ENCODE measurements at regions not wholly inside any gene's neighbourhood (a gene's known extent, or its start where the extent isn't known, plus 50 kb on each side); places are given as distances from the start of the nearest gene placed in this dataset.

DNA sequence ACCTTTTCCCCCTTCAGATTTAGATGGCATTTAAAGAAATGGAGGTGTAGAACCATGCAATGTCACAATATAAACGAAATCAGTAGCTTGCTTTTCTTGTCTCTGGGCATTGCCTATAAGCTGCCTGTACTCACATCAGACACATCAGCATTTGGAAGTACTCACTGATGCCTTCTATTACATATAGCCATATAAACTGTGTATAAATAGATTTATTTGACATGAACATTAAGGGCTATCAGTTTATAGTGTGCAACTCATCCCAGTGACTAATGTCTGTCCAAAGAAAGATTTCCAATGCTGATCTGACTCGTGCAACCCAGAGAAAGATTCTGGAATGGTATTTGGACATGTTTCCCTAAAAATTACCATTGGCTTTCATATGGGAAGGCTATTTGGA is 417.9 kb upstream of the MAF start:
- 52% methylated on average over 2 of the region's 2 CpGs for WGBS
- Histone ChIP-seq H3K4me1 (ENCODE audit: insufficient read depth) (no peaks in the 10 kb centered on the region), H3K36me3 (ENCODE audit: insufficient read depth) (no peaks in the 10 kb centered on the region), H3K27ac (ENCODE audit: low read depth) (no peak overlapping the region), H3K4me3 (ENCODE audit: low read depth, low read length) (no peak overlapping the region)
- DNase-seq (ENCODE audit: extremely low spot score), result no peak

DNA sequence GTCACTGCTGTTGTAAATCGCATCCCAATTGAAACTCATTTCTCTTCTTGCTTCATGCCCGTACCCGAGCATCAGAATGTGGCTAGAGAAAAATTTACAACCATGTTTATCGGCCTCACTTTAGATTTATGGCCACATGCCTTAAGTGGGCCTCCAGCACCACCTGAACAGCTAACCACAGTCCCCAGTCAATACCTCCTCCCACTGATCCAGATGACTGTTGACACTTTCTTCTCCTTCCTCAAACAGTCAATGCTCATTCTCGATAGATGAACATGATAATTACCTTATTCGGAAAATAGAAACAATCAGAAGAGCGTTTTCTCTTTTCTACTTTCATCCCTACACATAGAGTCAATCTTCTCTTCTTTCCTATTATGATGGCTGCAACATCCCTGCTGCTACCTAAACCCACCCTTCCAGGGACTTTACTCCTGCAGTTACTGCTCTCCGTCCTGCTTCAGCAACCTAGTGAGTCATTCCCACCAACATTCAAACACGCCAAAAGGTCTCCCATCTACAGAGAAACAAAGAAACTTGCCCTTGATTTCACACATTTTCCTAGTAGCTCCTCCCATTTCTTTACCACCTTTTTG is 416.3 kb upstream of the MAF start:
- WGBS, result 90% methylated on average over 9 of the region's 9 CpGs
- no peak overlapping the region for H3K27ac ChIP-seq (ENCODE audit: low read depth)
- no peak for DNase-seq (ENCODE audit: extremely low spot score)
- no peaks in the 10 kb centered on the region for H3K36me3 ChIP-seq (ENCODE audit: insufficient read depth)
- H3K4me3 ChIP-seq (ENCODE audit: low read depth, low read length), result no peak overlapping the region
- H3K4me1 ChIP-seq (ENCODE audit: insufficient read depth), result no peaks in the 10 kb centered on the region

DNA sequence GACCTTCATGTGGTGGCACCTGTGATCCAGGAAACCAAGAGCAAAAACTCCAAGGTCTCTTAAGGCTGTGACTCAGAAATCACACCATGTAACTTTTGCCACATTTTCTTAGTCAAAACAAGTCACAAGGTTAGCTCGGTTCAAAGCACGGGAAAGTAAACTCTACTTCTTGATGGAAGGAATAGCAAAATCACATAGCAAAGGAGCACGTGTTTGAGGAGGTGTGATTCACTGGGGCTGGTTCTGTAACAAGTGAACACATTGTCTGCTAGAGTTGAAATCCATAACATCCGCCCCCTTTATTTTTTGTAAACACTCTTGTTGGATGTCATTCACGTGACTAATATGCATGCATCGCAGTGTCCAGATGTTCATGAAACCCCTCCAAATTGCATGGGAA is 415.0 kb upstream of the MAF start:
- DNase-seq (ENCODE audit: extremely low spot score), result no peak
- no peaks in the 10 kb centered on the region for H3K4me1 ChIP-seq (ENCODE audit: insufficient read depth)
- H3K36me3 ChIP-seq (ENCODE audit: insufficient read depth), result no peaks in the 10 kb centered on the region
- 75% methylated on average over 6 of the region's 6 CpGs for WGBS
- no peak overlapping the region for H3K4me3 ChIP-seq (ENCODE audit: low read depth, low read length)
- H3K27ac ChIP-seq (ENCODE audit: low read depth), result no peak overlapping the region

DNA sequence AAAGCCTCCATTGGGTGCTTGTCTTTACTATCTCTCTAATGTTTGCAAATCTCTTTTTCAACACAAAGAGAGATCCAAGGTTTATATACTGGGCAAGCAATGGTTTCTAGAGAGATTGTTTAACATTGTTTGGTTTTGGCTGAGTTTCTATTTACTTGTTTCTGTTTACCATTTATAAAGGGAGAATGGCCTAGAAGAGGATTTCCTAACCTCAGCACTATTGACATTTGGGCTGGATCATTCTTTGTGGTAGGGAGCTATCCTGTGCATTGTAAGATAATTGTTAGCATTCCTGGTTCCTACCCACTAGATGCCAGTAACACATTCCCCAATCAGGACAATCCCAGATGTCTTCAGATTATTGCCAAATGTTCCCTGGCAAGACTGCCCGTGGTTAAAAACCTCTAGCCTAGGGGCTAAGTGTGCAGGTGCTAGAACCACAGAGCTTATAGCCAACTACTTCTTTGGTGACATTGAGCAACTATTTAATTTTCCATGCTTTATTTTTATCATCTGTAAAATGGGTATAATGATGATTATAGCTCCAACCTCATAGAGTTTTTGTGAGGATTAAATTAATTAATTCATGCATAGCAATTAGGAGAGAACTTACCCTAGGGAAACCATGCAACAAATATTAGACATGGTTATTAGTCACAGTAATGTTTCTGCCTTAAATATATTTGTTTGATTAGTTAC is 413.9 kb upstream of the MAF start:
- H3K27ac ChIP-seq (ENCODE audit: low read depth), result no peak overlapping the region
- DNase-seq (ENCODE audit: extremely low spot score), result no peak
- 63% methylated on average over 1 of the region's 1 CpG for WGBS
- no peaks in the 10 kb centered on the region for H3K4me1 ChIP-seq (ENCODE audit: insufficient read depth)
- H3K4me3 ChIP-seq (ENCODE audit: low read depth, low read length), result no peak overlapping the region
- no peaks in the 10 kb centered on the region for H3K36me3 ChIP-seq (ENCODE audit: insufficient read depth)

DNA sequence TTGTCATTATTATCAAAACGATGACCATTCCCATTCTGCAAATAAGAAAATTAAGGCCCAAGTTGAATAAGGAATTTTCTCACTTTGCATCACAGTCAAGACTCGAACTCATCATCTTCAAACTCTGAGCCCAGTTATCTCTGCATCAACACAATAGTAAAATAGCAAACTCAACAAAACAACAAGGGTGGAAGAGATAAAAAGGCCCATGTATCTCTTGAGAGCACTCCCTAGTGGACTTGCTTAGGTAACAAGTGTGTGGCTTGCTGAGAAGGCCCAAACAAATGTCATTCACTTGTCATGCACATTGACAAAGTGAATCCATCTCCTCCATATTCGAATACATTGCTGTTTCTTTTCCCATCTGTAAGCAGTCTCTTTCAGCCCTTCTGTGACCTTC is 412.0 kb upstream of the MAF start:
- Histone ChIP-seq H3K27ac (ENCODE audit: low read depth) (no peak overlapping the region), H3K4me1 (ENCODE audit: insufficient read depth) (no peaks in the 10 kb centered on the region), H3K4me3 (ENCODE audit: low read depth, low read length) (no peak overlapping the region), H3K36me3 (ENCODE audit: insufficient read depth) (no peaks in the 10 kb centered on the region)
- WGBS, result 85% methylated on average over 3 of the region's 3 CpGs
- DNase-seq (ENCODE audit: extremely low spot score), result no peak

DNA sequence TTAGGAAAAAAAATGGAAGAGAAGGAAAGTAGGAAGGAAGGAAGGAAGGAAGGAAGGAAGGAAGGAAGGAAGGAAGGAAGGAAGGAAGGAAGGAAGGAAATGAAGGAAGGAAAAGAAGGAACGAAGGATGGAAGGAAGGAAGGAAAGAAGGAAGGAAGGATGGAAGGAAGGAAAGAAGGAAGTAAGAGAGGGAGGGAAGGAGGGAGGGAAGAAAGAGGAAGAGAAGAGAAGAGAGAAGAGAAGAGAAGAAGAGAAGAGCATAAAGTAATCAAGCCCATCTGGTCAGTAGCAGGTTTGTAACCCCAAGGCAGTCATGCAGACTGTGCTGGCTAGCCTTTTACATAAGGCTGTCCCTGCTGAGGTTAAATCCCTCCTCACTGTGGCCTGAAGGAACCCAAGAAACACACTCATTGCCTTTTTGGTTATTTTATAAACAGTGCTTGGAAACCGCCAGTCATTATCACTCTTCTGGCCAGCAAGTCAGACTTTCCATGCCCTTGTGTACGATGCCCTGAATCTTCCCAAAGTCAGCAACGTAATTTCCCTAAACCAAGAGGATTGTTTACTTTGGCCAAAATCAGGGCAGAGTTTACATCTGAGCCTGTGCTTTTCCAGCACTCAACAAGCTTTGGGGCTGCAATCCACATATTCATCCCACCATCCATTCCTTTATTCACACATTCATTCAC is 409.6 kb upstream of the MAF start:
- no peak overlapping the region for H3K4me3 ChIP-seq (ENCODE audit: low read depth, low read length)
- 28% methylated on average over 4 of the region's 4 CpGs for WGBS
- DNase-seq (ENCODE audit: extremely low spot score), result no peak
- no peak overlapping the region for H3K27ac ChIP-seq (ENCODE audit: low read depth)
- no peaks in the 10 kb centered on the region for H3K4me1 ChIP-seq (ENCODE audit: insufficient read depth)
- H3K36me3 ChIP-seq (ENCODE audit: insufficient read depth), result no peaks in the 10 kb centered on the region

DNA sequence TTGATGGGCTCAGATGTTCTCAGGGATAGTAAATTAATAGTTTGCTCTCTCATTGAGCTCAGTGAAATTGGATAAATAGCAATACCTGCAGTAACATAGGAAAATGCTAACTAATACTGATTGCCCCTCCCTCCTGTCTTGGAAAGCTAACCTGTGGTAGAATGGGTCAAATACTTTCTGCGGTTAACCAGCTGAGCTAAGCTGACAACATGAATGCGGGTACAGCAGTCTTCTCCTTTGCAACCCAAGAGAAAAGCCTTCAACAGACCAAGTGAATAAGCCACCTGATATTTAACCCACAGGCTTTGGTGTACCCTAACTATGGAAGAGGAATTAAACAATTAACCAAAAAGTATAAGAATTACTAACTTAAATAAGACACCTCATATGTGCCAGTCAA is 408.3 kb upstream of the MAF start:
- no peak for DNase-seq (ENCODE audit: extremely low spot score)

DNA sequence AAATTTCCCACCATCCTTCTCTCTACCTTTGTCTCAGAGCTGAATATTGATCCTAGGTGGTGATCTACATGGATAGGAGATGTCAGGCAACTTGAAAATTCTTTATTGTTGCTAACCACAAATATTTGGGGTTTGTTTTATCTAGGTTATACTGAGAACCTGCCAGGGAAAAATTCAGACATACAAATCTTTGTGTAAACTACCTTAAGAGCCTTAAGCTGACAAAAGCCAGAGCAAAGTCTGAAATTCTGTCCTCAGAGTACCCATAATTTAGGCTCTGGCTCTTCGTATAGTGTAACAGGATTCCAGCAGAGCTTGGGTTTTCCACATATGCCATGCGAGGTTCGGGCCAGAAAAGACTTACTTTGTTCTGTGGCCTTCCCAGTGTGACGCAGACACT is 406.7 kb upstream of the MAF start:
- WGBS, result 45% methylated on average over 4 of the region's 4 CpGs
- no peak for DNase-seq (ENCODE audit: extremely low spot score)

More for the DNA sequence above, 408.3 kb upstream of the MAF start:
- no peaks in the 10 kb centered on the region for H3K4me1 ChIP-seq (ENCODE audit: insufficient read depth)
- WGBS, result over 99% methylated on average over 2 of the region's 2 CpGs
- H3K4me3 ChIP-seq (ENCODE audit: low read depth, low read length), result no peak overlapping the region
- H3K36me3 ChIP-seq (ENCODE audit: insufficient read depth), result no peaks in the 10 kb centered on the region
- H3K27ac ChIP-seq (ENCODE audit: low read depth), result no peak overlapping the region

DNA sequence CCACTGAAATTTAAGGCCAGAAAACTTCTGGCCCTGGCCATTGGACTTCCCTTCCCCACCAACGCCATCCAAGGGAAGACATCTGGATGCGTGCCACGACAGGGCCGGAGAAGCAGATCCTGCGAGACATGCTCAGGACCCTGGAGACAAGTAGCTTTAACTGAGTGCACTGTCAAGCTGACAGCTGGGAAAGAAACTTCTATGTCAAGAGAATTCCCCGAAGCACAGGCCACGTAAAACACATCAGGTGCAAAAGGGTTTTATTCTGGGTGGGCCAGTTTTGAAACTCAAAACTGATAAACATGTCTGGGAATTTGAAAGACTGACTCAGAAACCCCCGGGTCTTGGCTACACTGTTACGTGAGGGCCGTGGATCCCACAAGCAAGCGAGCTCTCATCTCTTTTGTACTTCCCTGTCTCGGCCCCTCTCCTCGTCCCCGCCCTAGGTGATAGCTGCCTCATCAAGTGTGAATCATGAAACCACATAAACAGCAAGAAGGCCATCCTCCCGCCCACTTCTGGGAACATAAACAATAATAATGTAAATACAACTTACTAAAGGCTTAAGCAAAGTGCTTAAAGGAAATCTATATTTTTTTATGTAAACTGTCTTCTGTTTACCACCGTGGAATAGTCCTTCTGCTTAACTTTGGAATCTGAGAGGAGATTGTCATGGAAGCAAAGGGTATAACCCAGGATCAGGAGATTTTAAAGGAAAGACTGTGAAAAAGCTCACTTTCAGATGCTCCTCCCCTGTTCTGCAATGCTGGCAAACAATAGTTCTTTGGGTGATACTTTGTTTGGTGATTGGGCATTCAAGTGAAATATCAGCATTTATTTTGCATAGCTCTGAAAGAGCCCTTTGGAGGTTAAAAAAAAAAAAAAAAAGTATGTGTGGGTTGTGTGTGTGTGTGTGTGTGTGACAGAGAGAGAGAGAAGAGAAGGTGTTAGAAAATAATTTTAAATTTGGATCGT is 406.0 kb upstream of the MAF start:
- 33% methylated on average over 17 of the region's 17 CpGs for WGBS
- Histone ChIP-seq H3K4me3 (ENCODE audit: low read depth, low read length) (no peak overlapping the region), H3K27ac (ENCODE audit: low read depth) (no peak overlapping the region), H3K4me1 (ENCODE audit: insufficient read depth) (no peaks in the 10 kb centered on the region), H3K36me3 (ENCODE audit: insufficient read depth) (no peaks in the 10 kb centered on the region)
- no peak for DNase-seq (ENCODE audit: extremely low spot score)

More for the DNA sequence above, 406.7 kb upstream of the MAF start:
- no peaks in the 10 kb centered on the region for H3K4me1 ChIP-seq (ENCODE audit: insufficient read depth)
- no peak overlapping the region for H3K27ac ChIP-seq (ENCODE audit: low read depth)
- no peak overlapping the region for H3K4me3 ChIP-seq (ENCODE audit: low read depth, low read length)
- H3K36me3 ChIP-seq (ENCODE audit: insufficient read depth), result no peaks in the 10 kb centered on the region

DNA sequence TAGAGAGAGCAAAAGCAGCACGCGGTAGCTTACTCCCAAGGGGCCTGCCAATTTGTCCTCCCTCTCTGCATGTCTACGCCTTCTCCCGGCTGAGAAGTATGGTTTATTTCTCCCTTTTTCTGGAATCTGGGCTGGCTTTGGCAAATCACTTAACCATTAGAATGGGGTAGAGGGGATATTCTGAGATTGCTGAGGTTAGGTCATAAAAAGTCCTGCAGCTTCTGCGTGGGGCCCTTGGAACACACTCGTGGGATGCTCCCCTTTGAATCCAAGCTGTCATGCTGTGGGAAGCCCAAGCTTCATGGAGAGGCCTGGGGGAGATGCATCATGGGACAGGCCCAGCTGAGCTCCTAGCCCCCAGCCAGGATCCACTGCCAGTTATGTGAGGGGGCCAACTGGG is 403.6 kb upstream of the MAF start:
- WGBS, result 95% methylated on average over 6 of the region's 6 CpGs
- Histone ChIP-seq H3K4me3 (ENCODE audit: low read depth, low read length) (no peak overlapping the region), H3K36me3 (ENCODE audit: insufficient read depth) (no peaks in the 10 kb centered on the region), H3K27ac (ENCODE audit: low read depth) (no peak overlapping the region), H3K4me1 (ENCODE audit: insufficient read depth) (no peaks in the 10 kb centered on the region)
- DNase-seq (ENCODE audit: extremely low spot score), result no peak

DNA sequence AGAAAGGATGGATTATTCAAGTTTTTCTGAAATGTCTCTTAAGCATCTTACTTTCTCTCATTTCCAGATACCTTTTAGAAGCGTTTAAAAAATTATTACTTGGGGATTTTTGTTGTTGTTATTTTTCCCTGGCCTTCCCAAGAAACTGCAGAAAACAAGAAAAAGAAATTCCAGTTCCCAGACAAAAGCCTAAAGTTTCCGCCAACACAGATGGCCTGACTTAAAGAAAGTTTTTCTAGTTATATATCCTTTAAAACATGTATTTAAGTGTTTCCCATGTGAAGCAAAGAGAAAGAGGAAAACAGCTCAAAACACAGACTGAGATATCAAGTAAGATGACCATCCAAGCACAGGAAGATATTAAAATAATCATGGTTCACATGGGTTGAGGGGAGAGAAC is 401.7 kb upstream of the MAF start:
- no peak overlapping the region for H3K4me3 ChIP-seq (ENCODE audit: low read depth, low read length)
- no peaks in the 10 kb centered on the region for H3K4me1 ChIP-seq (ENCODE audit: insufficient read depth)
- H3K27ac ChIP-seq (ENCODE audit: low read depth), result no peak overlapping the region
- H3K36me3 ChIP-seq (ENCODE audit: insufficient read depth), result no peaks in the 10 kb centered on the region
- WGBS, result 95% methylated on average over 2 of the region's 2 CpGs
- no peak for DNase-seq (ENCODE audit: extremely low spot score)

DNA sequence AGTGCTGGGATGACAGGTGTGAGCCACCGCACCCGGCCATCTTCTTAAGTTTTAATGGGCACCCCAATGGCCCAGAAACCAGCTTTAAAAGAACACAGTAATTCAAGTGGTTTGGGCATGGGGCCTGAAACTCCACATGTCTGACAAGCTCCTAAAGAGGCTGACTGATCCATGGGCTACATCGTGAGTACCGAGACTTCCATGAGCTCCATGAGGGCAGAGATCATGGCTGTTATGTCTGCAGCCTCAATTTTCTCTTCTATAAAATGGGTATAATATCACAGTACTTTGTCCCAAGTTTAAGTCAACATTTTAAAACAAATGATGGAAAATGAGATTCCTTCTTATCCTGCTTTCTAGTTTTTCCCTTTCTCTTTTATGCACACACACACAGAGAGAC is 397.6 kb upstream of the MAF start:
- WGBS, result 96% methylated on average over 4 of the region's 4 CpGs
- no peak for DNase-seq (ENCODE audit: extremely low spot score)
- H3K36me3 ChIP-seq (ENCODE audit: insufficient read depth), result no peaks in the 10 kb centered on the region
- H3K4me3 ChIP-seq (ENCODE audit: low read depth, low read length), result no peak overlapping the region
- no peak overlapping the region for H3K27ac ChIP-seq (ENCODE audit: low read depth)
- no peaks in the 10 kb centered on the region for H3K4me1 ChIP-seq (ENCODE audit: insufficient read depth)

DNA sequence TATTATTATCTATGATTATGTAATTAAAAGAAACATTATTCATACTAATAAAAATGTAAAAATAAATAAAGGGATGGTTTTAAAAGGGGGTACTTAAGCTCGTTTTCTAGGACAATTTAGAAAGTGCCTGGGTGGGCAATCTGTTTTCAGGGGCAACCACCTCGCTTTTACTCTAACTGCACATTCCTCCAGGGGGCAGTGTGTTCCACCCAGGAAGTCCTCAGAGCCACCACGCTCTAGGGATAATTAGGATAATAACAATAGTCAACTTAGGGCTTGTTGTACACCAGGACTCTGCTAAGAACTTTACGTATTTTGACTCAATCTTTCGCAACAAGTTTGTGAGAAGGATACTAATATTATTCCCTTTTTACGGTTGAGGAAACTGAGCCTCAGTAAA is 396.7 kb upstream of the MAF start:
- no peak for DNase-seq (ENCODE audit: extremely low spot score)
- H3K4me3 ChIP-seq (ENCODE audit: low read depth, low read length), result no peak overlapping the region
- WGBS, result 77% methylated on average over 6 of the region's 6 CpGs
- no peaks in the 10 kb centered on the region for H3K4me1 ChIP-seq (ENCODE audit: insufficient read depth)
- H3K27ac ChIP-seq (ENCODE audit: low read depth), result no peak overlapping the region
- H3K36me3 ChIP-seq (ENCODE audit: insufficient read depth), result no peaks in the 10 kb centered on the region

Measured in urinary bladder (tissue), 3 donors.